ENCODE measurements at regions not wholly inside any gene's neighbourhood (a gene's known extent, or its start where the extent isn't known, plus 50 kb on each side); places are given as distances from the start of the nearest gene placed in this dataset.

DNA sequence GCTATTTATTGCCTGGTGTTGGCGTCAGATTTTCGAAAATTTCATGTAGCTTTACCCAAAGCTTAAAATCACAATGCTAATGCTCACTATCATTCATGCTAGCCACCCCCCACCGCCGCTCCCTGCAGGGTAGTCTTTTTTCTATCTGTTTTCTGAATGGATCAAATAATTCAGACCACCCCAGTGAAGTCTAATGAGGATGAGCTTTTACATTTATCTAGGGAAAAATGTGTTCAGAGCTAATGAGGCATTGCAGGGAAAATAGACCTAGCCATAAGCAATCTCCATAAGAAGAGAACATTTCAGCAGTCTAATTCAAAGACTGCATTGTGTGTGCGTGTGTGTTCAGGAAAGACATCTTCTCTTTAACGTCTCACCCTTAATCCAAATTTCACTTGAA lies 533.0 kb upstream of the PRMT6 start:
- Histone ChIP-seq H3K4me3 (replicated peaks in 1 of 3; ENCODE audit: insufficient read depth in 1 of 3, low read depth in 2 of 3, low read length in 3 of 3) (no peak overlapping the region), H3K79me2 (ENCODE audit: insufficient read depth, low read length) (no peaks in the 10 kb centered on the region), H3K4me2 (ENCODE audit: low read depth, low read length) (no peak overlapping the region), H3K4me1 (ENCODE audit: insufficient read depth, low read length) (no peaks in the 10 kb centered on the region), H3K27ac (ENCODE audit: extremely low read length, insufficient read depth, low read length) (no peak overlapping the region), H3K27me3 (ENCODE audit: control insufficient read depth in 1 of 2, insufficient read depth in 2 of 2, low read length in 2 of 2) (no peaks in the 10 kb centered on the region), H3K9ac (ENCODE audit: insufficient read depth, low read depth, low read length) (no peak overlapping the region), H3K36me3 (replicated peaks in 1 of 2; ENCODE audit: control insufficient read depth in 1 of 2, insufficient read depth in 2 of 2, low read length in 2 of 2) (no peaks in the 10 kb centered on the region), H4K20me1 (ENCODE audit: insufficient read depth, low read length) (no peaks in the 10 kb centered on the region), H3K9me3 (ENCODE audit: low read length) (peaks cover 41% of the 10 kb centered on the region), H2AFZ (ENCODE audit: low read length) (no peak overlapping the region)
- TF ChIP-seq MAFK (conservative IDR thresholded peaks at IDR 0.05 in 1 of 2, IDR thresholded peaks at IDR 0.05 in 1 of 2; ENCODE audit: low read length in 2 of 2) (no peak), THAP7 (CRISPR knock-in tag; IDR thresholded peaks at IDR 0.05) (no peak), KMT2B (CRISPR knock-in tag; IDR thresholded peaks at IDR 0.05) (no peak), HMG20A (CRISPR knock-in tag; IDR thresholded peaks at IDR 0.05; ENCODE audit: borderline replicate concordance) (no peak), RAD51 (IDR thresholded peaks at IDR 0.05; ENCODE audit: borderline replicate concordance) (no peak), ZFP91 (CRISPR knock-in tag; IDR thresholded peaks at IDR 0.05; ENCODE audit: borderline replicate concordance) (no peak), ZNF354B (CRISPR knock-in tag; IDR thresholded peaks at IDR 0.05) (no peak), ZNF850 (CRISPR knock-in tag; conservative IDR thresholded peaks at IDR 0.05) (no peak), ZNF24 (IDR thresholded peaks at IDR 0.05) (no peak), SETDB1 (CRISPR knock-in tag; IDR thresholded peaks at IDR 0.05; ENCODE audit: borderline replicate concordance) (no peak), PTBP1 (IDR thresholded peaks at IDR 0.05; ENCODE audit: low read depth, low read length, poor library complexity, severe bottlenecking) (no peak), KLF12 (CRISPR knock-in tag; IDR thresholded peaks at IDR 0.05; ENCODE audit: borderline replicate concordance) (no peak), ZNF264 (CRISPR knock-in tag; IDR thresholded peaks at IDR 0.05) (no peak), PAWR (CRISPR knock-in tag; IDR thresholded peaks at IDR 0.05; ENCODE audit: borderline replicate concordance) (no peak)
- WGBS (ENCODE audit: low lambda C conversion rate) = 1% methylated on average over 6 of the region's 6 CpGs
- no TSS peak for BruUV-seq (replicated peaks)
- ATAC-seq = no peak
- POLR2A ChIA-PET = no interaction called here
- CTCF ChIA-PET (ENCODE audit: low intra/inter-chr PET ratio, low total read pairs) = no interaction called here
- FAIRE-seq = no peak
- intact Hi-C loops (cut with micrococcal nuclease; ENCODE audit: unreplicated experiment) (no loop called here), in situ Hi-C loops (cut with HindIII; ENCODE audit: extremely low pct_ligation_motif_present, low pct_unique_long_range_greater_than_20kb) (no loop called here)
- DNase-seq (ENCODE audit: low spot score) = no peak
